H1 (cell line): ENCODE measurements at regions not wholly inside any gene's neighbourhood (a gene's known extent, or its start where the extent isn't known, plus 50 kb on each side); places are given as distances from the start of the nearest gene placed in this dataset.

ENCODE experiments used
- CTCF ChIA-PET: fragments of 300-600 bp; sonication (Branson Sonifier 250); formaldehyde crosslinking; loops from one replicate; lab custom pipeline; 2021; ENCODE audit not compliant: partially characterized antibody; lab: Charles Lee
- POLR2A ChIA-PET: fragments of 300-600 bp; sonication (Branson Sonifier 250); formaldehyde crosslinking; loops from one replicate; lab custom pipeline; 2021; ENCODE audit warnings: inconsistent platforms; ENCODE audit not compliant: partially characterized antibody; lab: Charles Lee
- DNase-seq, 2 experiments: peaks; one replicate each; pipeline versions ENCODE4 v3.0.0 to v3.0.0-alpha.2; 2010 to 2022; ENCODE audit warnings: low spot score in 2 of 2, low read depth in 1 of 2, mixed read lengths in 1 of 2
- FAIRE-seq: peaks from 2 replicates; lab custom pipeline; 2011; peaks lifted over from hg19 to GRCh38; lab: Jason Lieb, UNC
- H2AFZ ChIP-seq: 2 replicates; pipeline ENCODE4 v1.8.1; 2012; ENCODE audit warnings: low read length, inconsistent platforms
- H2AK5ac ChIP-seq: 2 replicates; pipeline ENCODE4 v1.6.1; 2013; ENCODE audit warnings: low read depth, low read length
- H2BK120ac ChIP-seq: replicated peaks from 2 replicates; pipeline ENCODE3; 2013; ENCODE audit warnings: low read depth, low read length, inconsistent platforms
- H2BK12ac ChIP-seq: 2 replicates; pipeline ENCODE4 v1.6.1; 2013; ENCODE audit warnings: low read depth, low read length
- H2BK15ac ChIP-seq: 2 replicates; pipeline ENCODE4 v1.6.1; 2013; ENCODE audit warnings: low read length
- H2BK20ac ChIP-seq: 2 replicates; pipeline ENCODE4 v1.6.1; 2013; ENCODE audit warnings: low read length
- H2BK5ac ChIP-seq: 2 replicates; pipeline ENCODE4 v1.6.1; 2013; ENCODE audit warnings: low read depth, low read length
- H3K14ac ChIP-seq: 2 replicates; pipeline ENCODE4 v1.6.1; 2013; ENCODE audit warnings: inconsistent platforms; ENCODE audit not compliant: insufficient read length
- H3K18ac ChIP-seq: 2 replicates; pipeline ENCODE4 v1.6.1; 2013; ENCODE audit warnings: low read length; ENCODE audit errors: extremely low read depth
- H3K23ac ChIP-seq: 2 replicates; pipeline ENCODE4 v1.6.1; 2013; ENCODE audit warnings: inconsistent platforms; ENCODE audit not compliant: insufficient read length
- H3K23me2 ChIP-seq: 2 replicates; pipeline ENCODE4 v1.6.1; 2013; ENCODE audit warnings: low read depth, low read length
- H3K27ac ChIP-seq: 2 replicates; pipeline ENCODE4 v1.6.1; 2011; ENCODE audit warnings: low read depth, low read length, inconsistent platforms
- H3K27me3 ChIP-seq, 4 experiments: replicated peaks in 1 of 4; 1 replicate in 1 of 4; 2 replicates in 3 of 4; pipeline versions ENCODE4 v1.6.1 to v1.8.1; 2011 to 2013; ENCODE audit warnings: low read length in 3 of 4, mild to moderate bottlenecking in 3 of 4, inconsistent platforms in 2 of 4, mixed read lengths in 2 of 4, moderate library complexity in 1 of 4; ENCODE audit not compliant: control insufficient read depth in 3 of 4, insufficient read depth in 3 of 4; ENCODE audit errors: extremely low read depth in 1 of 4
- H3K36me3 ChIP-seq, 4 experiments: 2 replicates each; pipeline versions ENCODE4 v1.6.1 to v1.8.1; 2011 to 2013; ENCODE audit warnings: mild to moderate bottlenecking in 4 of 4, low read length in 3 of 4, moderate library complexity in 2 of 4, control low read depth in 1 of 4, inconsistent platforms in 1 of 4; ENCODE audit not compliant: insufficient read depth in 4 of 4, control insufficient read depth in 2 of 4
- H3K4ac ChIP-seq: replicated peaks from 2 replicates; pipeline ENCODE3; 2013; ENCODE audit warnings: low read length, low read depth, mixed read lengths, inconsistent platforms; ENCODE audit not compliant: insufficient read length
- H3K4me1 ChIP-seq, 4 experiments: replicated peaks in 1 of 4; 1 replicate in 1 of 4; 2 replicates in 3 of 4; pipeline versions ENCODE4 v1.6.1 to v1.8.1; 2011 to 2013; ENCODE audit warnings: low read length in 3 of 4, inconsistent platforms in 2 of 4, mixed read lengths in 1 of 4; ENCODE audit not compliant: insufficient read depth in 4 of 4, control insufficient read depth in 3 of 4
- H3K4me2 ChIP-seq, 2 experiments: 2 replicates each; pipeline versions ENCODE4 v1.6.1 to v1.8.1; 2011 to 2013; ENCODE audit warnings: low read depth in 2 of 2, low read length in 2 of 2, control low read depth in 1 of 2, inconsistent platforms in 1 of 2, mild to moderate bottlenecking in 1 of 2; ENCODE audit not compliant: insufficient read depth in 1 of 2
- H3K4me3 ChIP-seq, 4 experiments: fragments of 200-600, 300-600 bp in 1 of 4; sonication (generic), shearing (Covaris generic), sonication (Bioruptor Twin) in 1 of 4; 2 replicates each; pipeline versions ENCODE4 v1.5.1 to v1.8.1; 2011 to 2016; ENCODE audit warnings: low read length in 4 of 4, low read depth in 3 of 4, control low read depth in 2 of 4, inconsistent platforms in 2 of 4, mild to moderate bottlenecking in 2 of 4, mixed read lengths in 1 of 4, moderate library complexity in 1 of 4; ENCODE audit not compliant: insufficient read depth in 2 of 4; ENCODE audit errors: extremely low read depth in 1 of 4
- H3K56ac ChIP-seq: replicated peaks from 2 replicates; pipeline ENCODE3; 2013; ENCODE audit warnings: low read depth, mild to moderate bottlenecking, mixed read lengths, low read length, inconsistent platforms; ENCODE audit not compliant: insufficient read length
- H3K79me1 ChIP-seq: 2 replicates; pipeline ENCODE4 v1.6.1; 2013; ENCODE audit warnings: low read depth, low read length, control low read depth
- H3K79me2 ChIP-seq, 2 experiments: 2 replicates each; pipeline versions ENCODE4 v1.6.1 to v1.8.1; 2012 to 2013; ENCODE audit warnings: low read length in 2 of 2, mild to moderate bottlenecking in 2 of 2, inconsistent platforms in 1 of 2; ENCODE audit not compliant: insufficient read depth in 2 of 2, control insufficient read depth in 1 of 2
- H3K9ac ChIP-seq, 4 experiments: replicated peaks in 1 of 4; 1 replicate in 1 of 4; 2 replicates in 3 of 4; pipeline versions ENCODE4 v1.6.1 to v1.8.1; 2011 to 2013; ENCODE audit warnings: low read depth in 3 of 4, low read length in 3 of 4, control low read depth in 2 of 4, mild to moderate bottlenecking in 2 of 4, moderate library complexity in 2 of 4, inconsistent platforms in 1 of 4; ENCODE audit errors: extremely low read depth in 1 of 4
- H3K9me3 ChIP-seq, 2 experiments: 2 replicates each; pipeline versions ENCODE4 v1.6.1 to v1.8.1; 2012 to 2013; ENCODE audit warnings: mild to moderate bottlenecking in 2 of 2, moderate library complexity in 2 of 2, control low read depth in 1 of 2, inconsistent platforms in 1 of 2, low read depth in 1 of 2, low read length in 1 of 2, mixed read lengths in 1 of 2; ENCODE audit not compliant: insufficient read depth in 2 of 2
- H4K20me1 ChIP-seq, 2 experiments: replicated peaks in 1 of 2; 2 replicates each; pipeline versions ENCODE3 to v1.8.1; 2011 to 2013; ENCODE audit warnings: inconsistent platforms in 2 of 2, low read length in 2 of 2, mild to moderate bottlenecking in 1 of 2; ENCODE audit not compliant: insufficient read depth in 2 of 2, control insufficient read depth in 1 of 2
- H4K5ac ChIP-seq: 2 replicates; pipeline ENCODE4 v1.6.1; 2013; ENCODE audit warnings: low read length, low read depth, mixed read lengths, inconsistent platforms; ENCODE audit not compliant: insufficient read length
- H4K8ac ChIP-seq: 2 replicates; pipeline ENCODE4 v1.8.0; 2013; ENCODE audit warnings: mild to moderate bottlenecking, moderate library complexity, low read length, inconsistent platforms; ENCODE audit not compliant: insufficient read depth; ENCODE audit errors: extremely low read depth
- H4K91ac ChIP-seq: replicated peaks from 2 replicates; pipeline ENCODE3; 2013; ENCODE audit warnings: low read length, mixed read lengths, inconsistent platforms; ENCODE audit not compliant: insufficient read length
- ASH2L ChIP-seq: fragments of 200-600, 300-600 bp; sonication (generic); IDR thresholded peaks from one replicate; pipeline ENCODE4 v1.7.1; 2017; ENCODE audit warnings: low read length
- BRCA1 ChIP-seq: IDR thresholded peaks from 2 replicates; pipeline ENCODE4 v1.6.1; 2012; ENCODE audit warnings: low read depth, low read length, improper control_type of control experiment
- CTBP2 ChIP-seq: IDR thresholded peaks from 2 replicates; pipeline ENCODE4 v1.7.0; 2011; ENCODE audit warnings: borderline replicate concordance, mild to moderate bottlenecking, moderate library complexity, mixed read lengths, low read length; ENCODE audit not compliant: insufficient read depth, insufficient read length
- JUN ChIP-seq: IDR thresholded peaks from 2 replicates; pipeline ENCODE4 v1.6.1; 2011; ENCODE audit warnings: low read depth, mild to moderate bottlenecking, improper control_type of control experiment, low read length
- KDM1A ChIP-seq: fragments of 200-600, 300-600 bp; sonication (generic); IDR thresholded peaks from 2 replicates; pipeline ENCODE4 v1.7.1; 2016; ENCODE audit warnings: mild to moderate bottlenecking, low read length, borderline replicate concordance
- MAX ChIP-seq: IDR thresholded peaks from 2 replicates; pipeline ENCODE4 v1.6.1; 2012; ENCODE audit warnings: inconsistent platforms
- NANOG ChIP-seq: IDR thresholded peaks from 2 replicates; pipeline ENCODE4 v1.6.1; 2011; ENCODE audit warnings: low read length, low read depth, mild to moderate bottlenecking, inconsistent platforms; ENCODE audit not compliant: insufficient read depth, poor library complexity, severe bottlenecking
- PHF8 ChIP-seq: fragments of 200-600 bp; sonication (generic); conservative IDR thresholded peaks from 2 replicates; pipeline ENCODE4 v1.7.1; 2012; ENCODE audit warnings: low read depth, mild to moderate bottlenecking, inconsistent platforms, low read length, moderate library complexity
- RAD21 ChIP-seq, 2 experiments: IDR thresholded peaks in 1 of 2; conservative IDR thresholded peaks in 1 of 2; 2 replicates each; pipeline ENCODE4 v1.6.1; 2011; ENCODE audit warnings: low read depth in 2 of 2, low read length in 2 of 2, improper control_type of control experiment in 1 of 2, inconsistent platforms in 1 of 2, mild to moderate bottlenecking in 1 of 2, moderate library complexity in 1 of 2
- RXRA ChIP-seq: IDR thresholded peaks from 2 replicates; pipeline ENCODE4 v1.6.1; 2011; ENCODE audit warnings: low read depth, mild to moderate bottlenecking, low read length, moderate library complexity; ENCODE audit not compliant: insufficient read depth
- SIRT6 ChIP-seq: IDR thresholded peaks from one replicate; pipeline ENCODE4 v1.7.1; 2012; ENCODE audit warnings: low read length, inconsistent platforms
- TAF7 ChIP-seq: optimal IDR thresholded peaks from 2 replicates; pipeline ENCODE3; 2011; ENCODE audit warnings: low read depth, mild to moderate bottlenecking, inconsistent platforms, low read length, moderate library complexity, borderline replicate concordance
- USF2 ChIP-seq: IDR thresholded peaks from 2 replicates; pipeline ENCODE4 v1.6.1; 2011; ENCODE audit warnings: low read length, improper control_type of control experiment
- WGBS, 2 experiments: shearing (Covaris generic) in 1 of 2; methylation state at CpG; one replicate each; pipeline versions ENCODE4 v1.1.6 to v1.1.7; 2013 to 2015; ENCODE audit warnings: low lambda C conversion rate in 2 of 2, mixed read lengths in 2 of 2, inconsistent platforms in 1 of 2, low coverage in 1 of 2, missing lambda C conversion rate in 1 of 2; ENCODE audit not compliant: insufficient replicate concordance in 2 of 2, insufficient coverage in 1 of 2, insufficient read length in 1 of 2; ENCODE audit errors: extremely low coverage in 1 of 2, missing lambda C conversion rate in 1 of 2; 5-methylcytosine and 5-hydroxymethylcytosine counted together

GRCh38 chr9:13382595-13382994, 103.1 kb upstream of the MPDZ start:
- DNase-seq (no peak), FAIRE-seq (no peak)
- H3K56ac ChIP-seq: no peak overlapping the region

More at GRCh38 chr9:13382595-13382994, 103.1 kb upstream of the MPDZ start:
- H3K23me2 ChIP-seq: no peaks in the 10 kb centered on the region
- no peaks in the 10 kb centered on the region for H3K36me3 ChIP-seq
- no peak overlapping the region for H4K8ac ChIP-seq
- no peaks in the 10 kb centered on the region for H3K27me3 ChIP-seq
- no peaks in the 10 kb centered on the region for H3K79me1 ChIP-seq
- H3K27ac ChIP-seq: no peak overlapping the region
- H3K79me2 ChIP-seq: no peaks in the 10 kb centered on the region
- H2BK15ac ChIP-seq: no peak overlapping the region
- H3K4ac ChIP-seq: no peak overlapping the region
- H2BK20ac ChIP-seq: no peak overlapping the region
- no peak overlapping the region for H2BK12ac ChIP-seq
- no peak overlapping the region for H2BK120ac ChIP-seq
- no peak overlapping the region for H3K9ac ChIP-seq
- no peak overlapping the region for H2AK5ac ChIP-seq
- H2BK5ac ChIP-seq: no peak overlapping the region
- H3K14ac ChIP-seq: no peak overlapping the region
- no peak overlapping the region for H3K4me2 ChIP-seq
- H3K9me3 ChIP-seq: peaks cover 3 to 6% of the 10 kb centered on the region in 2 experiments; a peak in 1 of 4 replicates
- H4K91ac ChIP-seq: no peak overlapping the region
- H2AFZ ChIP-seq: no peak overlapping the region
- no peak overlapping the region for H3K4me3 ChIP-seq
- no peaks in the 10 kb centered on the region for H4K20me1 ChIP-seq
- ChIA-PET CTCF (interaction anchor here (0.7 to 1.1 kb wide), 2 partner anchors 9 to 1839 kb away, joined by 3 read pairs; no protein-coding TSS in a partner anchor), POLR2A (no interaction called here)
- H3K18ac ChIP-seq: no peak overlapping the region
- no peak overlapping the region for H3K23ac ChIP-seq
- 94% methylated on average over 5 of the region's 5 CpGs; no CpG with 5 or more reads in 1 of the 2 experiments for WGBS, 2 experiments
- TF ChIP-seq PHF8 (no peak), BRCA1 (no peak), RAD21 (IDR thresholded peaks at IDR 0.05 in 1 of 2, conservative IDR thresholded peaks at IDR 0.05 in 1 of 2; ENCODE audit: low read depth in 2 of 2, low read length in 2 of 2) (no peak), CTBP2 (no peak), MAX (no peak), TAF7 (no peak), RXRA (no peak), KDM1A (no peak), SIRT6 (no peak), NANOG (no peak), ASH2L (no peak), USF2 (no peak), JUN (no peak)
- no peak overlapping the region for H4K5ac ChIP-seq
- no peaks in the 10 kb centered on the region for H3K4me1 ChIP-seq
